SK-N-SH (cell line): ENCODE measurements at regions not wholly inside any gene's neighbourhood (a gene's known extent, or its start where the extent isn't known, plus 50 kb on each side); places are given as distances from the start of the nearest gene placed in this dataset.

ENCODE experiments used
- CTCF ChIA-PET: fragments of 300-600, 350-600 bp; formaldehyde crosslinking; extraction: SDS; loops from one replicate; lab custom pipeline; 2021; lab: Yijun Ruan, JAX
- POLR2A ChIA-PET: fragments of 350-600 bp; sonication (Branson Sonifier 250); formaldehyde crosslinking; extraction: SDS; loops from one replicate; lab custom pipeline; 2020; ENCODE audit warnings: antibody characterized with exemption, inconsistent platforms; lab: Yijun Ruan, JAX
- DNase-seq: peaks from one replicate; pipeline ENCODE4 v3.0.0; 2012
- H2AFZ ChIP-seq: fragments of 200-600 bp; sonication (generic); 2 replicates; pipeline ENCODE4 v1.8.1; 2016; ENCODE audit warnings: antibody characterized with exemption, mild to moderate bottlenecking, low read depth
- H3F3A ChIP-seq: fragments of 200-600 bp; sonication (generic); replicated peaks from 2 replicates; pipeline ENCODE3; 2016; ENCODE audit warnings: antibody characterized with exemption, mild to moderate bottlenecking; ENCODE audit not compliant: insufficient read depth
- H3K27ac ChIP-seq, 2 experiments: fragments of 200-500 bp in 1 of 2; fragments of 200-600 bp in 1 of 2; sonication (Bioruptor generic) in 1 of 2; sonication (generic), shearing (Covaris generic) in 1 of 2; 2 replicates each; pipeline versions ENCODE4 v1.5.1 to v1.6.1; 2014 to 2016; ENCODE audit warnings: low read depth in 2 of 2, inconsistent platforms in 1 of 2, low read length in 1 of 2, mild to moderate bottlenecking in 1 of 2, mixed read lengths in 1 of 2
- H3K27me3 ChIP-seq: fragments of 200-600 bp; sonication (generic), shearing (Covaris generic); 2 replicates; pipeline ENCODE4 v1.6.1; 2016; ENCODE audit warnings: mixed run types; ENCODE audit not compliant: insufficient read depth
- H3K36me3 ChIP-seq, 2 experiments: fragments of 200-500 bp in 1 of 2; fragments of 200-600 bp in 1 of 2; sonication (Bioruptor generic) in 1 of 2; sonication (generic) in 1 of 2; replicated peaks in 1 of 2; 2 replicates each; pipeline versions ENCODE3 to v1.5.1; 2014 to 2016; ENCODE audit warnings: low read length in 1 of 2, mild to moderate bottlenecking in 1 of 2; ENCODE audit not compliant: insufficient read depth in 2 of 2, control insufficient read depth in 1 of 2
- H3K4me1 ChIP-seq, 2 experiments: fragments of 200-500 bp in 1 of 2; fragments of 200-600 bp in 1 of 2; sonication (Bioruptor generic) in 1 of 2; sonication (generic), shearing (Covaris generic) in 1 of 2; 2 replicates each; pipeline versions ENCODE4 v1.5.1 to v1.6.1; 2014 to 2016; ENCODE audit warnings: low read depth in 1 of 2, low read length in 1 of 2, mixed run types in 1 of 2; ENCODE audit not compliant: insufficient read depth in 2 of 2, control insufficient read depth in 1 of 2
- H3K4me2 ChIP-seq: fragments of 200-600 bp; sonication (generic), shearing (Covaris generic); 2 replicates; pipeline ENCODE4 v1.6.1; 2017; ENCODE audit warnings: mixed run types
- H3K4me3 ChIP-seq, 2 experiments: fragments of 200-500 bp in 1 of 2; fragments of 200-600 bp in 1 of 2; sonication (Bioruptor generic) in 1 of 2; sonication (generic), shearing (Covaris generic) in 1 of 2; 2 replicates each; pipeline versions ENCODE4 v1.5.1 to v1.8.1; 2014 to 2016; ENCODE audit warnings: low read depth in 2 of 2, inconsistent platforms in 1 of 2, low read length in 1 of 2, mild to moderate bottlenecking in 1 of 2, mixed read lengths in 1 of 2, moderate library complexity in 1 of 2
- H3K79me2 ChIP-seq: fragments of 200-600 bp; sonication (generic); 2 replicates; pipeline ENCODE4 v1.8.1; 2017; ENCODE audit warnings: mild to moderate bottlenecking; ENCODE audit not compliant: insufficient read depth
- H3K9ac ChIP-seq: fragments of 200-600 bp; sonication (generic); 2 replicates; pipeline ENCODE4 v1.6.1; 2017; ENCODE audit warnings: mixed run types
- H3K9me2 ChIP-seq: fragments of 200-600 bp; sonication (generic); 2 replicates; pipeline ENCODE4 v1.6.1; 2017; ENCODE audit warnings: mixed run types
- H3K9me3 ChIP-seq: fragments of 200-600 bp; sonication (generic); 2 replicates; pipeline ENCODE4 v1.6.1; 2017; ENCODE audit warnings: mixed run types, mild to moderate bottlenecking, moderate library complexity
- H4K20me1 ChIP-seq: fragments of 200-600 bp; sonication (generic); 2 replicates; pipeline ENCODE4 v1.6.1; 2017; ENCODE audit warnings: mild to moderate bottlenecking, mixed run types; ENCODE audit not compliant: insufficient read depth
- ELF1 ChIP-seq: IDR thresholded peaks from 2 replicates; pipeline ENCODE4 v1.4.0; 2012
- EZH2phosphoT487 ChIP-seq: fragments of 200-600 bp; sonication (generic); IDR thresholded peaks from 2 replicates; pipeline ENCODE4 v1.6.1; 2017; ENCODE audit warnings: low read depth, mixed run types, mild to moderate bottlenecking, antibody characterized with exemption, moderate library complexity, borderline replicate concordance
- FOXJ3 ChIP-seq: sonication (generic); formaldehyde crosslinking; IDR thresholded peaks from 2 replicates; pipeline ENCODE4 v1.5.1; 2020; ENCODE audit warnings: mild to moderate bottlenecking, missing genetic modification reagents
- GABPA ChIP-seq: IDR thresholded peaks from 2 replicates; pipeline ENCODE4 v1.4.0; 2012; ENCODE audit warnings: low read depth, mild to moderate bottlenecking
- GATA2 ChIP-seq: sonication (generic); formaldehyde crosslinking; IDR thresholded peaks from 2 replicates; pipeline ENCODE4 v1.5.0; 2020; ENCODE audit warnings: mild to moderate bottlenecking, missing genetic modification reagents
- MXI1 ChIP-seq: IDR thresholded peaks from 2 replicates; pipeline ENCODE4 v1.6.1; 2012; ENCODE audit warnings: mild to moderate bottlenecking, low read depth, low read length, improper control_type of control experiment
- NRF1 ChIP-seq: IDR thresholded peaks from 2 replicates; pipeline ENCODE4 v1.6.1; 2012; ENCODE audit warnings: low read depth, mild to moderate bottlenecking, low read length
- PBX3 ChIP-seq: IDR thresholded peaks from 2 replicates; pipeline ENCODE4; 2012
- POLR2AphosphoS5 ChIP-seq: IDR thresholded peaks from 2 replicates; pipeline ENCODE4 v1.6.1; 2012; ENCODE audit warnings: low read depth, low read length
- RFX5 ChIP-seq: IDR thresholded peaks from 2 replicates; pipeline ENCODE4 v1.6.1; 2012; ENCODE audit warnings: mild to moderate bottlenecking, improper control_type of control experiment, low read length
- RXRA ChIP-seq: IDR thresholded peaks from 2 replicates; pipeline ENCODE4 v1.4.0; 2012; ENCODE audit warnings: low read depth, mild to moderate bottlenecking, borderline replicate concordance
- SMC3 ChIP-seq: IDR thresholded peaks from 2 replicates; pipeline ENCODE4 v1.6.1; 2012; ENCODE audit warnings: low read depth, low read length, improper control_type of control experiment
- TEAD4 ChIP-seq: IDR thresholded peaks from 2 replicates; pipeline ENCODE4 v1.4.0; 2012; ENCODE audit warnings: mild to moderate bottlenecking, borderline replicate concordance; ENCODE audit not compliant: insufficient read depth
- YY1 ChIP-seq: IDR thresholded peaks from 2 replicates; pipeline ENCODE4 v1.4.0; 2012; ENCODE audit warnings: low read depth, mild to moderate bottlenecking
- WGBS: methylation state at CpG from one replicate; pipeline ENCODE4 v1.1.6; 2017; ENCODE audit warnings: low lambda C conversion rate; 5-methylcytosine and 5-hydroxymethylcytosine counted together
- TF ChIP-seq, protein P1 (sequence below): IDR thresholded peaks from 2 replicates; pipeline ENCODE4 v1.6.1; 2012; ENCODE audit warnings: mild to moderate bottlenecking, low read depth, low read length, moderate library complexity

DNA sequence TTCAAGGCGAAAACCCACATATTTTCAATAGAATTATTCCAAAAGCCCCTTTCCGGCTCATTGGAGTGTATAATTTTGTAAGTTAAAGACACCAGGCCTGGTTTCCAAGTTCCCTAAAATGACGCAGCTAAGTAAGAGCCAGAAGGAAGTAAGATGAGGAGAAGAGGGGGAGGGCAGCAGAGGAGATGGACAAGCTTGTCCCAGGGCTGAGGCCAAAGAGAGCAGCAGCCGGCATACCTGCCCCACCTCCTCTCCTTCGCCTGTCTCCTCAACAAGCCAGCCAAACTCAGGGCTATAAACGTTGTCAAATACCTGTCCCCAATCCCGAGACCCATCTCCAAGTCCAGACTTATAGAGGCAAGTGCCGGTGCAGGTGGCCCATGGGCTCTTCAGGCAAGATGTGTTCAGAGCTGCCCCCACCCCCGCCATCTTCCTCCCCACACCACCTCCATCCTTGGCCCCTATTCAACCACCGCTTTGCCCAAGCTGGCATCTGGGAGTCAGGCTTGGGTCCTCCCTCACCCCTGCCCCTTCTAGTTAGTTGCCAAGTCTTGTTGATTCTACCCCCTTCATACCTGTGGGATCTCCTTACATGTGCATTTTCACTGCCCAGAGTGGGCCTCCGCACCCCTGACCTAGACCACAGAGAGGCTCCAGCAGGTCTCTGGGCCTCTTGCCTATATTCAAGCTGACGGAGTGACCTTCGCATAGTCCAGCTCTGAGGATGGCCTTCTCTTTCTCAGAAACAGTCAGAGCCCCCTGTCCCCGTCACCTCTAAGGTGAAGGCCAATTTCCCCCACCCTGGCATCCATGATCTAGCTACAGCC is 75.7 kb upstream of the SIRPA start:
- Histone ChIP-seq H3K27me3 (no peaks in the 10 kb centered on the region), H3K36me3 (no peaks in the 10 kb centered on the region), H3K27ac (no peak overlapping the region), H3K4me2 (no peak overlapping the region), H3K9me3 (peaks cover 7% of the 10 kb centered on the region), H3K9ac (no peak overlapping the region), H3K4me3 (no peak overlapping the region), H4K20me1 (no peaks in the 10 kb centered on the region), H2AFZ (no peak overlapping the region), H3K79me2 (no peaks in the 10 kb centered on the region), H3F3A (peaks cover 20% of the 10 kb centered on the region), H3K9me2 (no peaks in the 10 kb centered on the region), H3K4me1 (peaks cover 5 to 21% of the 10 kb centered on the region in 2 experiments; a peak in 3 of 4 replicates)
- 93% methylated on average over 14 of the region's 14 CpGs for WGBS
- POLR2A ChIA-PET: no interaction called here
- no peak for DNase-seq
- CTCF ChIA-PET: no interaction called here
- TF ChIP-seq PBX3: no peak
- no peak for TF ChIP-seq NRF1
- TF ChIP-seq SMC3: no peak
- TF ChIP-seq GATA2: no peak
- no peak for TF ChIP-seq ELF1
- no peak for TF ChIP-seq FOXJ3 (CRISPR knock-in tag)

- Histone ChIP-seq H3F3A (peaks cover 22% of the 10 kb centered on the region), H3K4me1 (peaks cover 11 to 23% of the 10 kb centered on the region in 2 experiments; a peak in 3 of 4 replicates), H3K9me3 (peaks cover 7% of the 10 kb centered on the region), H3K4me3 (no peak overlapping the region), H2AFZ (no peak overlapping the region), H3K27ac (no peak overlapping the region), H3K9me2 (no peaks in the 10 kb centered on the region), H3K4me2 (no peak overlapping the region), H3K9ac (no peak overlapping the region), H4K20me1 (no peaks in the 10 kb centered on the region), H3K79me2 (no peaks in the 10 kb centered on the region), H3K27me3 (no peaks in the 10 kb centered on the region), H3K36me3 (no peaks in the 10 kb centered on the region)
- ChIA-PET POLR2A (no interaction called here), CTCF (no interaction called here)
- 92% methylated on average over 6 of the region's 6 CpGs for WGBS
- DNase-seq: no peak
- TF ChIP-seq NRF1 (no peak), MXI1 (no peak), TEAD4 (no peak), PBX3 (no peak), YY1 (no peak), RXRA (no peak), EZH2phosphoT487 (no peak), POLR2AphosphoS5 (no peak), GABPA (no peak), RFX5 (no peak)
- TF ChIP-seq, protein P1, sequence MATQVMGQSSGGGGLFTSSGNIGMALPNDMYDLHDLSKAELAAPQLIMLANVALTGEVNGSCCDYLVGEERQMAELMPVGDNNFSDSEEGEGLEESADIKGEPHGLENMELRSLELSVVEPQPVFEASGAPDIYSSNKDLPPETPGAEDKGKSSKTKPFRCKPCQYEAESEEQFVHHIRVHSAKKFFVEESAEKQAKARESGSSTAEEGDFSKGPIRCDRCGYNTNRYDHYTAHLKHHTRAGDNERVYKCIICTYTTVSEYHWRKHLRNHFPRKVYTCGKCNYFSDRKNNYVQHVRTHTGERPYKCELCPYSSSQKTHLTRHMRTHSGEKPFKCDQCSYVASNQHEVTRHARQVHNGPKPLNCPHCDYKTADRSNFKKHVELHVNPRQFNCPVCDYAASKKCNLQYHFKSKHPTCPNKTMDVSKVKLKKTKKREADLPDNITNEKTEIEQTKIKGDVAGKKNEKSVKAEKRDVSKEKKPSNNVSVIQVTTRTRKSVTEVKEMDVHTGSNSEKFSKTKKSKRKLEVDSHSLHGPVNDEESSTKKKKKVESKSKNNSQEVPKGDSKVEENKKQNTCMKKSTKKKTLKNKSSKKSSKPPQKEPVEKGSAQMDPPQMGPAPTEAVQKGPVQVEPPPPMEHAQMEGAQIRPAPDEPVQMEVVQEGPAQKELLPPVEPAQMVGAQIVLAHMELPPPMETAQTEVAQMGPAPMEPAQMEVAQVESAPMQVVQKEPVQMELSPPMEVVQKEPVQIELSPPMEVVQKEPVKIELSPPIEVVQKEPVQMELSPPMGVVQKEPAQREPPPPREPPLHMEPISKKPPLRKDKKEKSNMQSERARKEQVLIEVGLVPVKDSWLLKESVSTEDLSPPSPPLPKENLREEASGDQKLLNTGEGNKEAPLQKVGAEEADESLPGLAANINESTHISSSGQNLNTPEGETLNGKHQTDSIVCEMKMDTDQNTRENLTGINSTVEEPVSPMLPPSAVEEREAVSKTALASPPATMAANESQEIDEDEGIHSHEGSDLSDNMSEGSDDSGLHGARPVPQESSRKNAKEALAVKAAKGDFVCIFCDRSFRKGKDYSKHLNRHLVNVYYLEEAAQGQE: no peak
Observed at GRCh38 chr20:1818895-1819294, 76.3 kb upstream of the SIRPA start.
